ENCODE measurements at regions not wholly inside any gene's neighbourhood (a gene's known extent, or its start where the extent isn't known, plus 50 kb on each side); places are given as distances from the start of the nearest gene placed in this dataset.

DNA sequence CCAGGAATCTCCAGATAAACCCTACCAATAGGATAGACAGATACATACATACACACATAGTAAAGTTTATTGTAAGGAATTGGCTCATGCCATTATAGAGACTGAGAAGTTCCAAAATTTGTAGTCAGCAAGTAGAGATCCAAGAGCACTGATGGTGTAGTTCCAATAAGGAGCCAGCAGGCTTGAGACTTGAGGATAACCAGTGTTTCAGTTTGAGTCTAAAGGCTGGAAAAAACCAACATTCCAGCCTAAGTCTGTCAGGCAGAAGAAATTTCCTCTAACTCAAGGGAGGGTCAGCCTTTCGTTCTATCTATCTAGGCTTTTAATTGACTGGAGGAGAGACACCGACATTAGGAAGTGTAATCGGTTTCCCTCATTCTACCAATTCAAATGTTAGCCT is 110.2 kb upstream of the TSHZ3 start:
- H3K27me3 Mint-ChIP-seq (ENCODE audit: low read depth): peaks cover 17% of the 10 kb centered on the region
- no peaks in the 10 kb centered on the region for H3K9me3 Mint-ChIP-seq (ENCODE audit: low read depth)
- no peak overlapping the region for H3K4me3 Mint-ChIP-seq (ENCODE audit: unreplicated experiment)
- TF ChIP-seq, protein P1, sequence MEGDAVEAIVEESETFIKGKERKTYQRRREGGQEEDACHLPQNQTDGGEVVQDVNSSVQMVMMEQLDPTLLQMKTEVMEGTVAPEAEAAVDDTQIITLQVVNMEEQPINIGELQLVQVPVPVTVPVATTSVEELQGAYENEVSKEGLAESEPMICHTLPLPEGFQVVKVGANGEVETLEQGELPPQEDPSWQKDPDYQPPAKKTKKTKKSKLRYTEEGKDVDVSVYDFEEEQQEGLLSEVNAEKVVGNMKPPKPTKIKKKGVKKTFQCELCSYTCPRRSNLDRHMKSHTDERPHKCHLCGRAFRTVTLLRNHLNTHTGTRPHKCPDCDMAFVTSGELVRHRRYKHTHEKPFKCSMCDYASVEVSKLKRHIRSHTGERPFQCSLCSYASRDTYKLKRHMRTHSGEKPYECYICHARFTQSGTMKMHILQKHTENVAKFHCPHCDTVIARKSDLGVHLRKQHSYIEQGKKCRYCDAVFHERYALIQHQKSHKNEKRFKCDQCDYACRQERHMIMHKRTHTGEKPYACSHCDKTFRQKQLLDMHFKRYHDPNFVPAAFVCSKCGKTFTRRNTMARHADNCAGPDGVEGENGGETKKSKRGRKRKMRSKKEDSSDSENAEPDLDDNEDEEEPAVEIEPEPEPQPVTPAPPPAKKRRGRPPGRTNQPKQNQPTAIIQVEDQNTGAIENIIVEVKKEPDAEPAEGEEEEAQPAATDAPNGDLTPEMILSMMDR (IDR thresholded peaks at IDR 0.05): no peak
- no peak overlapping the region for H3K27ac Mint-ChIP-seq (ENCODE audit: unreplicated experiment)
- H3K36me3 Mint-ChIP-seq (ENCODE audit: low read depth): no peaks in the 10 kb centered on the region
- no peaks in the 10 kb centered on the region for H3K4me1 Mint-ChIP-seq (ENCODE audit: low read depth)
- DNase-seq (ENCODE audit: low spot score): no peak

DNA sequence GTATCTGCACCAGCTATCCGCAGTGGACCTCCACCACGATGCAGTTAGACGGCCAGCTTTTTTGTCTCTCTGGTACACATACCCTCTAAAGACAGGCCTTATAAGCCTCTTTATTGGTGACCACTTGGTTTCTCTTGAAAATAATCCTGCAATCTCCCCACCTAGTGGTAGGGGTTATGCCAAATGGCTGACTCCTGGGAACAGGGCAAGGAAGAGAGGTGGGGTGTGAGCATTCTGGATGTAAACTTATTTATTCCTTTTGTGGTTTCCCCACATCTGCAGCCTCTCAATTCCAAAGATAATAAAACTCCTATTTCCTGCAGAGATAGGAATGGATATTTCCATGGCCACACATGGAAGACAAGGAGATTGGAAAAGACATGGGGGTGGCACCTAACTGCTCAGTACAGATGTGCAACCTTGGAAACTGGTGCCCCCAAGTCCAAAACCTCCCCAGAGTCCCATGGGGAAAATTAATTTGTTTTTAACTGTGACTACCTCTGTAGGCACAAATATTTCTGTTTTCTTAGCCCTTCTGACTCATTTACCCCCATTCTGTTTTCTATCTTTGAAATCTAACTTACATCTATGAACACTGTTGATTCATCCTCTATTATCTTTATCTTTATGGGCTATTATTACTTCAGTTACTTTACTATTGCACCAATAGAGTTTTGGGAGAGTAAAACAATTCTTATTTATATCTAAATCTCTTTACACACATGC is 112.7 kb upstream of the TSHZ3 start:
- Mint-ChIP-seq H3K27ac (ENCODE audit: unreplicated experiment) (no peak overlapping the region), H3K36me3 (ENCODE audit: low read depth) (no peaks in the 10 kb centered on the region), H3K9me3 (ENCODE audit: low read depth) (no peaks in the 10 kb centered on the region), H3K4me1 (ENCODE audit: low read depth) (no peaks in the 10 kb centered on the region), H3K4me3 (ENCODE audit: unreplicated experiment) (no peak overlapping the region), H3K27me3 (ENCODE audit: low read depth) (peaks cover 10% of the 10 kb centered on the region)
- TF ChIP-seq, protein P1 (IDR thresholded peaks at IDR 0.05): no peak
- no peak for DNase-seq (ENCODE audit: low spot score)

DNA sequence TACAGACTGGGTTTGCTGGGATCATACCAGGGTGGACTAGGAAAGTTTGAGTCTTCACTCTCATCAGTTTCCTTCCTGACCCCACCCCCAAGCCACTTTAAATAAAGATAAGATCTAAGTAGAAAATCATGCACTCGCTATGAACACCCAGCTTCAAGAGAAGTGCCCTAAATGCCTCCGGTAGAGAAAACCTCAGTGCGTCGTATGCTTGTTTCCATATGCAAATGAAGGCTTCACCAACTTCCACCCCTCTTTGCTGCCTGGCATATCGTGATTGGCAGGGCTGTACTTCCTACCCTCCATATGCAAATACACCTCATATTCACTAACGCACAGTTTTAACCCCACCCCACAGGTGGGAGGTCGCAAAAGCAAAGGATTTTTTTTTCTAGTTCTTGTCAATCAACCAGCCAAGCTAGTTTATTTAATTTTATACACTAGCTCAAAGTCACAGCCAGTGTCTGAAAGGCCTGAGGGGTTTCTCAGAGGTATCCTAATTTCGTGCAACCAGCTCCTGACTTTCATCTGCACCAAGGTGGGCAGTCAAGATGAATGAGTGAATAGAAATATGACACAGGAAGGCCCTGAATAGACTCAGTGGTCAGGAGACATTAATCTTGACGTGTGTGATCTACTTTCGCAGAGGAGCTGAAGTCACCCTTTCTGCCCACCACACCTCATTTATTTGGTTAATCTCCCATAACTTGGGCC is 121.1 kb upstream of the TSHZ3 start:
- Mint-ChIP-seq H3K4me3 (ENCODE audit: unreplicated experiment) (no peak overlapping the region), H3K9me3 (ENCODE audit: low read depth) (peaks cover 3% of the 10 kb centered on the region), H3K27ac (ENCODE audit: unreplicated experiment) (no peak overlapping the region), H3K36me3 (ENCODE audit: low read depth) (no peaks in the 10 kb centered on the region), H3K4me1 (ENCODE audit: low read depth) (no peaks in the 10 kb centered on the region), H3K27me3 (ENCODE audit: low read depth) (peaks cover 6% of the 10 kb centered on the region)
- DNase-seq (ENCODE audit: low spot score): no peak
- TF ChIP-seq, protein P1 (IDR thresholded peaks at IDR 0.05): no peak

DNA sequence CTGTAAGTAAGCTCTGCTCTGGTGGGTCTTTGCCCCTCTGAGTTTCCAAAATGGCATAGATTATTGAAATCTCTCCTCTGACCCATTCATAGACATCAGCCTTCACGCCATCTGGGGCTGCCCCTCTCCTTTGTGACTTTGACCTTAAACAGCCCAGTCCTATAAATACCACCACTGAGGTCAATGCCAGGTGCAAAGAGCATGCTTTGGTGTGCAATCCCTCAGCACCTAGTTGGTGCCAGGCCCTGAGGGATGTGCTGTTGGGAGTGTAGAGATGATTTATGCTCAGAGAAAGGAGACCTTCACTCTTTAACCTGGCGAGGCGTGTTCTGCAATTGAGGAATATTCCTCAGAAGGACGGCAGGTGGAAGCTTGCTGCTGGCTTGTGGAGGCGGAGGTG is 121.7 kb upstream of the TSHZ3 start:
- TF ChIP-seq, protein P1 (IDR thresholded peaks at IDR 0.05): no peak
- no peak overlapping the region for H3K4me3 Mint-ChIP-seq (ENCODE audit: unreplicated experiment)
- H3K27me3 Mint-ChIP-seq (ENCODE audit: low read depth): peaks cover 6% of the 10 kb centered on the region
- peaks cover 3% of the 10 kb centered on the region for H3K9me3 Mint-ChIP-seq (ENCODE audit: low read depth)
- H3K27ac Mint-ChIP-seq (ENCODE audit: unreplicated experiment): no peak overlapping the region
- H3K4me1 Mint-ChIP-seq (ENCODE audit: low read depth): no peaks in the 10 kb centered on the region
- no peak for DNase-seq (ENCODE audit: low spot score)
- no peaks in the 10 kb centered on the region for H3K36me3 Mint-ChIP-seq (ENCODE audit: low read depth)

DNA sequence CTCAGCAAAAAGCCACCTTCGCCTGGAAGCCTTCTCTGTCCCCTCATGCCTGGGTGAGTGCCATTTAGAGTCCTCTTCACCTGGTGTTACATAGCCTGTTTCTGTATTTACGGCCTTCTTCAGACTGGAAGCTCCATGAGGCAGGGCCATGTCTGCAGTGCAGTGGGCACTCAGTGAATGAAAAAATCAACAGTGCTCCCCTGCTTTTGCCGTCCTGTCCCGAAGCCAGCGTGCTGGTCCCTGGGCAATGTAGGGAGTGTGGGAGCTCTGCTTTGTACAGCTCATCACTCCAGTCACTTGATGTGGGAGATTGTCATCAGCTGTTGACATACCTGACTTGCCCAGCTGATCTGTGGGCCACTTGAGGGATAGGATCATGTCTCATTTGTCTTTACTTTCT is 129.0 kb upstream of the TSHZ3 start:
- H3K27me3 Mint-ChIP-seq (ENCODE audit: low read depth): peaks cover 2% of the 10 kb centered on the region
- H3K4me3 Mint-ChIP-seq (ENCODE audit: unreplicated experiment): no peak overlapping the region
- TF ChIP-seq, protein P1 (IDR thresholded peaks at IDR 0.05): no peak
- H3K27ac Mint-ChIP-seq (ENCODE audit: unreplicated experiment): no peak overlapping the region
- H3K4me1 Mint-ChIP-seq (ENCODE audit: low read depth): no peaks in the 10 kb centered on the region
- DNase-seq (ENCODE audit: low spot score): no peak
- H3K36me3 Mint-ChIP-seq (ENCODE audit: low read depth): no peaks in the 10 kb centered on the region
- no peaks in the 10 kb centered on the region for H3K9me3 Mint-ChIP-seq (ENCODE audit: low read depth)

Measured in chondrocyte (in vitro differentiated cells).